Peyer's patch (tissue), 4 donors: ENCODE measurements at regions not wholly inside any gene's neighbourhood (a gene's known extent, or its start where the extent isn't known, plus 50 kb on each side); places are given as distances from the start of the nearest gene placed in this dataset.

ENCODE experiments used
- CTCF ChIP-seq, 6 experiments: fragments of 450-650 bp in 4 of 6; fragments of 200-600 bp in 2 of 6; sonication (generic) in 1 of 6; IDR thresholded peaks; one replicate each; pipeline ENCODE4 v1.5.1; 2017 to 2019; ENCODE audit warnings: antibody characterized with exemption in 6 of 6, mild to moderate bottlenecking in 3 of 6, moderate library complexity in 1 of 6
- POLR2A ChIP-seq, 2 donors: fragments of 450-650 bp; IDR thresholded peaks; one replicate each; pipeline ENCODE4 v1.5.1; 2017; ENCODE audit warnings: antibody characterized with exemption in 2 of 2, mild to moderate bottlenecking in 2 of 2, moderate library complexity in 2 of 2

GRCh38 chr5:98599016-98599415 is 174.4 kb upstream of the RGMB start:
- TF ChIP-seq CTCF (IDR thresholded peaks at IDR 0.05), result no peak
- TF ChIP-seq POLR2A (IDR thresholded peaks at IDR 0.05), result no peak
